Mesodermal cell (in vitro differentiated cells): ENCODE measurements at regions not wholly inside any gene's neighbourhood (a gene's known extent, or its start where the extent isn't known, plus 50 kb on each side); places are given as distances from the start of the nearest gene placed in this dataset.

Experiments used
- H3K27ac ChIP-seq: 2 replicates; pipeline ENCODE4 v1.7.0; 2013; ENCODE audit warnings: mild to moderate bottlenecking, low read depth, low read length, moderate library complexity; ENCODE audit not compliant: severe bottlenecking
- H3K36me3 ChIP-seq: 2 replicates; pipeline ENCODE4 v1.7.1; 2013; ENCODE audit warnings: mild to moderate bottlenecking, low read length, moderate library complexity; ENCODE audit not compliant: control insufficient read depth, insufficient read depth
- H3K4me1 ChIP-seq: one replicate; pipeline ENCODE4 v1.7.1; 2013; ENCODE audit warnings: mild to moderate bottlenecking, low read length; ENCODE audit not compliant: insufficient read depth, control insufficient read depth, poor library complexity, severe bottlenecking
- H3K4me3 ChIP-seq: 2 replicates; pipeline ENCODE4 v1.7.0; 2013; ENCODE audit warnings: low read length, control low read depth, mild to moderate bottlenecking; ENCODE audit not compliant: insufficient read depth, poor library complexity, severe bottlenecking; ENCODE audit errors: extremely low read depth
- H3K9me3 ChIP-seq: 2 replicates; pipeline ENCODE4 v1.7.1; 2013; ENCODE audit warnings: mild to moderate bottlenecking, low read length, moderate library complexity; ENCODE audit not compliant: control insufficient read depth
- WGBS, 2 experiments: methylation state at CpG; one replicate each; pipeline ENCODE4 v1.1.5; 2013; ENCODE audit warnings: missing lambda C conversion rate in 2 of 2; ENCODE audit not compliant: insufficient coverage in 2 of 2; 5-methylcytosine and 5-hydroxymethylcytosine counted together

DNA sequence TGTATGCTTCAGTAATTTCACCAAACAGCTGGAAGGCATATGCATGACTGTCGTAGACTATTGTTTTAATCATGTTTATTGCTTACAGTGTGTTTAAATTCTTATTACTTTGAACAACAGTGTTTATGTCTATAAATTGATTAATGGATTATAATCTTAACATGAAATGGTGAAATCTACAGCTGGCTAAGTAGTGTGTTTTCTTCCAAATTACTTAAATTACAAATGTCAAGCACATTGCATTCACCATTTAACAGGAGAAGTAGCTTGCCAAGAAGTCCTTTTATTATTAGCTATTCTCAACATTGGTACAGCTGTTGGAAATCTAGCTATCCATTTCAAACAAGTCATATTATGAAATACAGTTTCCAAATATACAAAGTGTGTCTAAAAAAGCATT is 849.3 kb upstream of the PCDH10 start:
- Histone ChIP-seq H3K4me1 (no peaks in the 10 kb centered on the region), H3K36me3 (no peaks in the 10 kb centered on the region), H3K4me3 (no peak overlapping the region), H3K27ac (no peak overlapping the region), H3K9me3 (no peaks in the 10 kb centered on the region)
- no CpG with 5 or more reads among the region's 1 CpG for WGBS, 2 experiments

- Histone ChIP-seq H3K4me1 (no peaks in the 10 kb centered on the region), H3K4me3 (no peak overlapping the region), H3K27ac (no peak overlapping the region), H3K9me3 (no peaks in the 10 kb centered on the region), H3K36me3 (no peaks in the 10 kb centered on the region)
- 100% methylated on average over 1 to 2 of the region's 2 CpGs for WGBS, 2 experiments
These were observed 836.6 kb upstream of the PCDH10 start for GRCh38 chr4:132312521-132312920.

GRCh38 chr4:132313852-132314251 is 835.2 kb upstream of the PCDH10 start:
- Histone ChIP-seq H3K4me1 (no peaks in the 10 kb centered on the region), H3K27ac (no peak overlapping the region), H3K36me3 (no peaks in the 10 kb centered on the region), H3K9me3 (no peaks in the 10 kb centered on the region), H3K4me3 (no peak overlapping the region)
- WGBS, 2 experiments, result 94% methylated on average over 5 to 6 of the region's 7 CpGs

DNA sequence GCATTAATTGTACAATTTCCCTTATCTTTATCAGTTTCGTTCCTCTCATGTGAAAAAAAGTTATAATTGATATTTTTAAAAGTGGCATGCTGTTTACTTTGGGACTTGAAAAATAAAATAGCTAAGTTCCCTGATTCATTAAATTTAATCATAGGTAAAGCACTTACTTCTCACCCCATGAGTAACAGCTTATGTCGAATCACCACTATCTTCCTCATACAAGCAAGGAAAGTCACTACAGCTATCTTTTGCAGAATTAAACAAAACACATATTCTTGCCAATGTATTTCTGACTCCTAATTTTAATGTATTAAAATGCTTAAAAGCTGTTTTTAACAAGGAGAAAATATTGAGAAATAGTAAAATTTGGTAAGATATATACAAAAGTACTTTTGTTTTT is 832.4 kb upstream of the PCDH10 start:
- H3K9me3 ChIP-seq, result no peaks in the 10 kb centered on the region
- no peak overlapping the region for H3K4me3 ChIP-seq
- H3K4me1 ChIP-seq, result no peaks in the 10 kb centered on the region
- H3K36me3 ChIP-seq, result no peaks in the 10 kb centered on the region
- WGBS, 2 experiments, result 86 to 100% methylated on average over 1 of the region's 2 CpGs
- H3K27ac ChIP-seq, result no peak overlapping the region

- Histone ChIP-seq H3K27ac (no peak overlapping the region), H3K4me1 (no peaks in the 10 kb centered on the region), H3K36me3 (no peaks in the 10 kb centered on the region), H3K9me3 (no peaks in the 10 kb centered on the region), H3K4me3 (no peak overlapping the region)
- WGBS, 2 experiments, result no CpG with 5 or more reads among the region's 2 CpGs
These were observed 831.2 kb upstream of the PCDH10 start for GRCh38 chr4:132317923-132318322.

GRCh38 chr4:132328761-132329160 is 820.3 kb upstream of the PCDH10 start:
- WGBS, 2 experiments, result no CpG with 5 or more reads among the region's 1 CpG
- Histone ChIP-seq H3K4me3 (no peak overlapping the region), H3K27ac (no peak overlapping the region), H3K36me3 (no peaks in the 10 kb centered on the region), H3K9me3 (no peaks in the 10 kb centered on the region), H3K4me1 (no peaks in the 10 kb centered on the region)

DNA sequence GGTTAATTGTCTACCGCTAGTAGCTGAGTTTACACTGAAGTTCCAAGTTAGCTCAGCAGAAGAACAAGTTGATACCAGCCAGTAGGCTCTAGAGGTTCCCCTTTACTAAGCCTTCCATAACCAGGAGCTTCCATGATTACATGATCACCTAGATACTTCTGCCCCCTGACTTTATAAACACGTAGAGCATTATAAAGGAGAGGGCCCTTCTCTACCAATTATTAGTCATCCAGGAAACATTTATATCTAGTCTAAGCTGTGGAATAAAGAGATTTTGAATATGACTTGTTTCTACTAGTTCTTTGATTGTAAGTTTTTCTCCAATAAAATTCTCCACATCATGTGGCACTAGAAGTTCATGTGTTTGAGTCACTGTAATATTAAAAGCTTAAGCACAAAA is 818.1 kb upstream of the PCDH10 start:
- WGBS, 2 experiments, result 100% methylated on average over 1 of the region's 2 CpGs
- Histone ChIP-seq H3K36me3 (no peaks in the 10 kb centered on the region), H3K4me3 (no peak overlapping the region), H3K4me1 (no peaks in the 10 kb centered on the region), H3K27ac (no peak overlapping the region), H3K9me3 (no peaks in the 10 kb centered on the region)

GRCh38 chr4:132332932-132333723 is 816.0 kb upstream of the PCDH10 start:
- no peaks in the 10 kb centered on the region for H3K4me1 ChIP-seq
- H3K9me3 ChIP-seq, result no peaks in the 10 kb centered on the region
- H3K36me3 ChIP-seq, result no peaks in the 10 kb centered on the region
- H3K4me3 ChIP-seq, result no peak overlapping the region
- no peak overlapping the region for H3K27ac ChIP-seq
- WGBS, 2 experiments, result 80 to 86% methylated on average over 1 of the region's 1 CpG

DNA sequence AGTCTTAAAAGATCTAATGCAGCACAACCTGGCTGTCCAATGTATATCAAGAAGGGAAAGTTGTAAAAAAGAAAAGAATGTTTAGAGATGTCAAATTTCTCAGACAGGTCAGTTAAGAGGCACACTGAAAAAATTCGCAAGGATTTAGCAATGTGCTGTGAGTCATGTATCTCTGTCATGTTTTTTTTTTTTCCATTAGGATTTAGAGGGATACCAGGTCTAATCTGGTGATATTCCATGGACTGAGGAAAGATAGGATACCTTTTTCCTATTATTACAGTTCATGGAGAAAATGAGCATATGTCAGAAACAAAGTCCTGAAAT is 815.4 kb upstream of the PCDH10 start:
- Histone ChIP-seq H3K4me3 (no peak overlapping the region), H3K27ac (no peak overlapping the region), H3K9me3 (no peaks in the 10 kb centered on the region), H3K4me1 (no peaks in the 10 kb centered on the region), H3K36me3 (no peaks in the 10 kb centered on the region)
- 78 to 90% methylated on average over 1 of the region's 1 CpG for WGBS, 2 experiments

GRCh38 chr4:132334081-132334480 is 815.0 kb upstream of the PCDH10 start:
- Histone ChIP-seq H3K9me3 (no peaks in the 10 kb centered on the region), H3K4me3 (no peak overlapping the region), H3K36me3 (no peaks in the 10 kb centered on the region), H3K4me1 (no peaks in the 10 kb centered on the region), H3K27ac (no peak overlapping the region)
- WGBS, 2 experiments, result 0% methylated on average over 1 of the region's 3 CpGs

DNA sequence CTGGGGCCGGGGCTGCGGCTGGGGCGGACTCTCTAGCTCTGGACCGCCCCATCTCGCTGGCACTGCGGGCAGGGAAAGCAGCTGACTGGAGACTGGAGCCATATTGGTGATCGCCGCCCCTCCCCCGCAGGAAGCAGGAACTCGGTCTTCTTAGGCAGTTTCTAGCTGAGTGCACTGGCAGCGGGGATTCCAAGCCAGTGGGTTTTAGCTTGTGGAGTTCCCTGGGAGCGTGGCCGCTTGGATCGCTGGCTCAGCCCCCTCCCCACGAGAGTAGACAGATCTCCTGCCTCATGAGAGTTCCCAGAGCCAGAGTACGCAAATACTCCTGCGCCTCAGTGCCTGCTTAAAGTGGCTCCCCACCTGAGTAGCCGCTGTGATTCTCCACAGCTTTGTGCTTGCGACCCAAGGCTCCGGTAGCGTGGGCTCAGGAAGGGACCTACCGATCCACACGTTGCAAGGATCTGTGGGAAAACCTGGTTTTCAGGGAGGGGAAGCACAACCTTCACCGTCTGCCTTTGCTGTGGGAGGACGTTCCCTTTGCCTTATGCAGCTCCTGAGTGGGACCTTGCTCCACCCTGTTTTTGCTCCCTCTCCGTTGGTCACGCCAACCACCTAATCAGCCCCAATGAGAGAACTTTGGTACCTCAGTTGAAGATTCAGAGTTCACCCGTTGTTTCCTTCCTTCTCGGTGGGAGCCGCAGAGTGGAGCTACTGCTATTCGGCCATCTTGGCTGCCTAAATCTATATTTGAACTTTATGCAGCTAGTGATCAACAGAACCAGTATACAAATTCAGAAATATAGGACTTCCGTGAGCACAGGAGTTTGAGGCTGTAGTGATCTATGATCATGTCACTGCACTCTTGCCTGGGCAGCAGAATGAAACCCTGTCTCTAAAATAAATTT is 803.9 kb upstream of the PCDH10 start:
- H3K36me3 ChIP-seq, result no peaks in the 10 kb centered on the region
- H3K9me3 ChIP-seq, result no peaks in the 10 kb centered on the region
- H3K27ac ChIP-seq, result no peak overlapping the region
- WGBS, 2 experiments, result 91 to 94% methylated on average over 26 to 30 of the region's 32 CpGs
- no peaks in the 10 kb centered on the region for H3K4me1 ChIP-seq
- H3K4me3 ChIP-seq, result no peak overlapping the region
